ENCODE measurements at regions not wholly inside any gene's neighbourhood (a gene's known extent, or its start where the extent isn't known, plus 50 kb on each side); places are given as distances from the start of the nearest gene placed in this dataset.

- TF ChIP-seq EZH2phosphoT487 (conservative IDR thresholded peaks at IDR 0.05; ENCODE audit: low read length) (no peak), CTCF (IDR thresholded peaks at IDR 0.05; ENCODE audit: insufficient read depth, low read length, poor library complexity, severe bottlenecking) (no peak)
Measured at GRCh38 chr20:60868316-60868891, 383.7 kb upstream of the CDH4 start.
